SU-DHL-6 (cell line): ENCODE measurements at regions not wholly inside any gene's neighbourhood (a gene's known extent, or its start where the extent isn't known, plus 50 kb on each side); places are given as distances from the start of the nearest gene placed in this dataset.
"Not testable (repeated sequence)": the region's sequence is repeated elsewhere in the genome, so short reads cannot be mapped to it uniquely, and the experiment has no call there.

Experiments
- H2AFZ ChIP-seq: fragments of 200-600 bp; sonication (generic); 2 replicates; pipeline ENCODE4 v1.6.1; 2014; ENCODE audit warnings: low read depth, mild to moderate bottlenecking, moderate library complexity, mixed read lengths, antibody characterized with exemption, low read length; ENCODE audit not compliant: severe bottlenecking
- H3F3A ChIP-seq: fragments of 200-600 bp; shearing (Covaris generic); 2 replicates; pipeline ENCODE4 v1.6.0; 2016; ENCODE audit warnings: antibody characterized with exemption, mild to moderate bottlenecking; ENCODE audit not compliant: insufficient read depth
- H3K27ac ChIP-seq: fragments of 200-600 bp; sonication (generic); 2 replicates; pipeline ENCODE4 v1.5.1; 2016; ENCODE audit warnings: low read depth, mild to moderate bottlenecking, low read length, moderate library complexity, mixed read lengths
- H3K27me3 ChIP-seq: fragments of 200-600 bp; sonication (generic), shearing (Covaris generic); 2 replicates; pipeline ENCODE4 v1.6.0; 2014; ENCODE audit warnings: mild to moderate bottlenecking, low read length
- H3K36me3 ChIP-seq: fragments of 200-600 bp; sonication (generic); 2 replicates; pipeline ENCODE4 v1.6.1; 2014; ENCODE audit warnings: mild to moderate bottlenecking, low read length, mixed read lengths
- H3K4me2 ChIP-seq: fragments of 300-600, 200-600 bp; shearing (Covaris generic), sonication (generic); 2 replicates; pipeline ENCODE4 v1.6.0; 2014; ENCODE audit warnings: low read length, low read depth, mild to moderate bottlenecking; ENCODE audit not compliant: poor library complexity, severe bottlenecking
- H3K4me3 ChIP-seq: fragments of 200-600 bp; sonication (generic); 2 replicates; pipeline ENCODE4 v1.5.1; 2014; ENCODE audit warnings: antibody characterized with exemption, low read length, mild to moderate bottlenecking, mixed read lengths; ENCODE audit not compliant: insufficient read depth, poor library complexity, severe bottlenecking
- H3K79me2 ChIP-seq: fragments of 200-600 bp; sonication (generic); 2 replicates; pipeline ENCODE4 v1.6.1; 2014; ENCODE audit warnings: mild to moderate bottlenecking, low read length, moderate library complexity; ENCODE audit not compliant: insufficient read depth
- H3K9ac ChIP-seq: fragments of 200-600 bp; sonication (generic); 2 replicates; pipeline ENCODE4 v1.7.0; 2014; ENCODE audit warnings: mild to moderate bottlenecking, low read length
- H3K9me2 ChIP-seq: fragments of 200-600 bp; sonication (generic); replicated peaks from 2 replicates; pipeline ENCODE4 v1.6.1; 2014; ENCODE audit warnings: low read length; ENCODE audit not compliant: insufficient read depth
- H3K9me3 ChIP-seq: fragments of 200-600 bp; sonication (generic); 2 replicates; pipeline ENCODE4 v1.6.1; 2014; ENCODE audit warnings: low read length, mixed read lengths; ENCODE audit not compliant: insufficient read depth
- H4K20me1 ChIP-seq: fragments of 200-600 bp; sonication (generic); 2 replicates; pipeline ENCODE4 v1.6.1; 2014; ENCODE audit warnings: low read depth, mild to moderate bottlenecking, antibody characterized with exemption, low read length, moderate library complexity, mixed read lengths
- CTCF ChIP-seq: fragments of 200-600 bp; sonication (generic); IDR thresholded peaks from one replicate; pipeline ENCODE4 v1.5.1; 2017; ENCODE audit warnings: antibody characterized with exemption, mild to moderate bottlenecking, low read length, moderate library complexity; ENCODE audit not compliant: insufficient read depth, poor library complexity, severe bottlenecking
- EZH2phosphoT487 ChIP-seq: fragments of 200-600 bp; sonication (generic), shearing (Covaris generic); conservative IDR thresholded peaks from 2 replicates; pipeline ENCODE4 v1.6.1; 2018; ENCODE audit warnings: mild to moderate bottlenecking, antibody characterized with exemption, low read length, moderate library complexity, mixed read lengths

- not testable (repeated sequence) for H3F3A ChIP-seq, H3K9me3 ChIP-seq, H3K36me3 ChIP-seq, H2AFZ ChIP-seq, H3K27me3 ChIP-seq, H3K9ac ChIP-seq, H3K4me3 ChIP-seq, H3K4me2 ChIP-seq, H3K27ac ChIP-seq, H4K20me1 ChIP-seq, H3K9me2 ChIP-seq, H3K79me2 ChIP-seq
Measured at GRCh38 chr22:10777733-10778132, 4750.3 kb upstream of the OR11H1 start.

- no peaks in the 10 kb centered on the region for H4K20me1 ChIP-seq
- H3K4me2 ChIP-seq: no peak overlapping the region
- H3K9me3 ChIP-seq: peaks cover 6% of the 10 kb centered on the region; the same call in 1 of the 2 replicates
- no peak overlapping the region for H3K27ac ChIP-seq
- H3F3A ChIP-seq: no peaks in the 10 kb centered on the region
- no peak for TF ChIP-seq EZH2phosphoT487
- TF ChIP-seq CTCF: no peak
- no peaks in the 10 kb centered on the region for H3K79me2 ChIP-seq
- no peak overlapping the region for H3K9ac ChIP-seq
- no peaks in the 10 kb centered on the region for H3K36me3 ChIP-seq
- no peaks in the 10 kb centered on the region for H3K9me2 ChIP-seq
- no peak overlapping the region for H3K4me3 ChIP-seq
- no peak overlapping the region for H2AFZ ChIP-seq
- H3K27me3 ChIP-seq: no peaks in the 10 kb centered on the region
Measured at GRCh38 chr22:10778296-10778814, 4749.6 kb upstream of the OR11H1 start.

- H3K4me3 ChIP-seq, H3K9me3 ChIP-seq, H4K20me1 ChIP-seq, H3K36me3 ChIP-seq, H3F3A ChIP-seq, H3K79me2 ChIP-seq, H3K9ac ChIP-seq, H3K27ac ChIP-seq, H2AFZ ChIP-seq, H3K9me2 ChIP-seq, H3K27me3 ChIP-seq, H3K4me2 ChIP-seq: not testable (repeated sequence)
Measured at GRCh38 chr22:10779200-10779599, 4748.8 kb upstream of the OR11H1 start.

DNA sequence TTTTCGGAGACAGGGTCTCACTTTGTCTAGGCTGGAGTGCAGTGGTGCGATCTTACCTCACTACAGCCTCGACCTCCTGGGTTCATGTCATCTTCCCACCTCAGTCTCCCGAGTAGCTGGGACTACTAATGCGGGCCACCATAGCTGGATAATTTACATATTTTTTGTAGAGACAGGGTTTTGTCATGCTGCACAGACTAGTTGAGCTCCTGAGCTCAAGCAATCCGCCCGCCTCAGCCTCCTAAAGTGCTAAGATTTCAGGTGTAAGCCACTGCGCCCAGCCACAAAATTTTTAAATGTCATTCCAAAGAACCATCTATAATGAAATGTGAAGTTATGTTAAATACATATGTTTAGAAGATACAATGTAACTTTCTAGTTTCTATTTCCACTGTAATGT lies 4747.7 kb upstream of the OR11H1 start:
- TF ChIP-seq CTCF (no peak), EZH2phosphoT487 (no peak)
- Histone ChIP-seq H2AFZ (no peak overlapping the region), H4K20me1 (no peaks in the 10 kb centered on the region), H3K36me3 (no peaks in the 10 kb centered on the region), H3K9ac (no peak overlapping the region), H3K27me3 (no peaks in the 10 kb centered on the region), H3K9me2 (no peaks in the 10 kb centered on the region), H3K79me2 (no peaks in the 10 kb centered on the region), H3K9me3 (peaks cover 6% of the 10 kb centered on the region; the same call in 1 of the 2 replicates), H3K4me2 (no peak overlapping the region), H3K27ac (no peak overlapping the region), H3F3A (no peaks in the 10 kb centered on the region), H3K4me3 (no peak overlapping the region)
